IMR-90 (cell line): ENCODE measurements at regions not wholly inside any gene's neighbourhood (a gene's known extent, or its start where the extent isn't known, plus 50 kb on each side); places are given as distances from the start of the nearest gene placed in this dataset.

ENCODE experiments used
- ATAC-seq: fragments of 200-7000 bp; cut with Tn5 transposase; 2 replicates; pipeline ENCODE4 v1.9.1; 2020; ENCODE audit warnings: low read depth, mild to moderate bottlenecking, moderate library complexity
- BruUV-seq: library from RNA; stranded (reverse); fragments of 400-500 nt; replicated peaks from 2 replicates; lab custom pipeline; 2021; lab: Mats Ljungman, UMichigan
- CTCF ChIA-PET: fragments of 300-600 bp; formaldehyde crosslinking; extraction: SDS; loops from one replicate; lab custom pipeline; 2021; ENCODE audit warnings: antibody characterized with exemption; lab: Yijun Ruan, JAX
- POLR2A ChIA-PET: fragments of 300-600 bp; sonication (Branson Sonifier 250); formaldehyde crosslinking; loops from one replicate; lab custom pipeline; 2022; ENCODE audit warnings: antibody characterized with exemption; ENCODE audit not compliant: unreplicated experiment; lab: Charles Lee
- DNase-seq: peaks from one replicate; pipeline ENCODE4 v3.0.0; 2013
- H2AFZ ChIP-seq: replicated peaks from 2 replicates; pipeline ENCODE3; 2013; ENCODE audit warnings: low read length, mild to moderate bottlenecking; ENCODE audit not compliant: poor library complexity
- H2AK5ac ChIP-seq: 2 replicates; pipeline ENCODE4 v1.6.1; 2013; ENCODE audit warnings: low read depth, low read length, inconsistent platforms
- H2AK9ac ChIP-seq: replicated peaks from 2 replicates; pipeline ENCODE3; 2013; ENCODE audit warnings: mild to moderate bottlenecking, low read depth, low read length, moderate library complexity; ENCODE audit not compliant: poor library complexity
- H2BK120ac ChIP-seq: 2 replicates; pipeline ENCODE4 v1.6.1; 2013; ENCODE audit warnings: low read depth, low read length, inconsistent platforms
- H2BK15ac ChIP-seq: 3 replicates; pipeline ENCODE4 v1.6.1; 2013; ENCODE audit warnings: low read depth, low read length, inconsistent platforms
- H2BK20ac ChIP-seq: 2 replicates; pipeline ENCODE4 v1.6.1; 2013; ENCODE audit warnings: low read depth, mild to moderate bottlenecking, inconsistent platforms, low read length, moderate library complexity
- H2BK5ac ChIP-seq: 2 replicates; pipeline ENCODE4 v1.6.1; 2013; ENCODE audit warnings: mild to moderate bottlenecking, low read depth, low read length, inconsistent platforms; ENCODE audit not compliant: poor library complexity, severe bottlenecking
- H3K14ac ChIP-seq: replicated peaks from 2 replicates; pipeline ENCODE4 v1.6.1; 2013; ENCODE audit warnings: low read depth, low read length, inconsistent platforms
- H3K18ac ChIP-seq: 2 replicates; pipeline ENCODE4 v1.6.1; 2013; ENCODE audit warnings: low read depth, low read length, control low read depth
- H3K23ac ChIP-seq: 2 replicates; pipeline ENCODE4 v1.6.1; 2013; ENCODE audit warnings: low read depth, low read length, inconsistent platforms
- H3K27ac ChIP-seq: 2 replicates; pipeline ENCODE4 v1.5.1; 2013; ENCODE audit warnings: mild to moderate bottlenecking, control low read depth, low read length; ENCODE audit not compliant: insufficient read depth
- H3K27me3 ChIP-seq: 2 replicates; pipeline ENCODE4 v1.6.1; 2013; ENCODE audit warnings: low read length; ENCODE audit not compliant: control insufficient read depth, insufficient read depth
- H3K36me3 ChIP-seq: 2 replicates; pipeline ENCODE4 v1.6.1; 2013; ENCODE audit warnings: low read length, mixed read lengths; ENCODE audit not compliant: control insufficient read depth, insufficient read depth
- H3K4ac ChIP-seq: 2 replicates; pipeline ENCODE4 v1.6.1; 2013; ENCODE audit warnings: low read depth, low read length, inconsistent platforms
- H3K4me1 ChIP-seq: 2 replicates; pipeline ENCODE4 v1.6.1; 2013; ENCODE audit warnings: low read length, mixed read lengths; ENCODE audit not compliant: control insufficient read depth, insufficient read depth
- H3K4me2 ChIP-seq: 2 replicates; pipeline ENCODE4 v1.6.1; 2013; ENCODE audit warnings: low read depth, mild to moderate bottlenecking, control low read depth, low read length, moderate library complexity
- H3K4me3 ChIP-seq: 2 replicates; pipeline ENCODE4 v1.5.1; 2013; ENCODE audit warnings: low read depth, mild to moderate bottlenecking, control low read depth, low read length, moderate library complexity; ENCODE audit not compliant: insufficient read depth
- H3K56ac ChIP-seq: 2 replicates; pipeline ENCODE4 v1.6.1; 2013; ENCODE audit warnings: low read length, inconsistent platforms; ENCODE audit not compliant: insufficient read depth; ENCODE audit errors: extremely low read depth
- H3K79me1 ChIP-seq, 2 experiments: 2 replicates each; pipeline ENCODE4 v1.6.1; 2013; ENCODE audit warnings: low read length in 2 of 2, inconsistent platforms in 1 of 2, low read depth in 1 of 2
- H3K9ac ChIP-seq: 2 replicates; pipeline ENCODE4 v1.6.1; 2013; ENCODE audit warnings: low read depth, low read length, control low read depth
- H3K9me1 ChIP-seq: 2 replicates; pipeline ENCODE4 v1.6.1; 2013; ENCODE audit warnings: low read length, inconsistent platforms; ENCODE audit not compliant: insufficient read depth
- H3K9me3 ChIP-seq: 2 replicates; pipeline ENCODE4 v1.6.1; 2013; ENCODE audit warnings: low read length; ENCODE audit not compliant: control insufficient read depth, insufficient read depth
- H4K20me1 ChIP-seq: 2 replicates; pipeline ENCODE4 v1.6.1; 2013; ENCODE audit warnings: low read length, inconsistent platforms; ENCODE audit not compliant: insufficient read depth
- H4K5ac ChIP-seq: 2 replicates; pipeline ENCODE4 v1.6.1; 2013; ENCODE audit warnings: mild to moderate bottlenecking, low read depth, low read length, control low read depth
- H4K8ac ChIP-seq, 2 experiments: 2 replicates each; pipeline ENCODE4 v1.6.1; 2013; ENCODE audit warnings: low read depth in 2 of 2, low read length in 2 of 2, control low read depth in 1 of 2, inconsistent platforms in 1 of 2
- H4K91ac ChIP-seq: 2 replicates; pipeline ENCODE4 v1.6.1; 2013; ENCODE audit warnings: low read depth, low read length, inconsistent platforms; ENCODE audit not compliant: insufficient read depth
- BHLHE40 ChIP-seq: fragments of 150-350 bp; IDR thresholded peaks from 2 replicates; pipeline ENCODE4 v1.6.1; 2016; ENCODE audit warnings: mild to moderate bottlenecking, low read depth, low read length
- CEBPB ChIP-seq: IDR thresholded peaks from 2 replicates; pipeline ENCODE4 v1.6.1; 2012; ENCODE audit warnings: low read depth, low read length, improper control_type of control experiment
- ELK1 ChIP-seq: fragments of 150-350 bp; IDR thresholded peaks from 2 replicates; pipeline ENCODE4 v1.6.1; 2016; ENCODE audit warnings: low read depth, mild to moderate bottlenecking, low read length, moderate library complexity, borderline replicate concordance
- MAFK ChIP-seq: IDR thresholded peaks from 2 replicates; pipeline ENCODE4 v1.6.1; 2012; ENCODE audit warnings: low read depth, low read length, improper control_type of control experiment
- NFE2L2 ChIP-seq: fragments of 150-350 bp; IDR thresholded peaks from 2 replicates; pipeline ENCODE4 v1.6.1; 2016; ENCODE audit warnings: low read depth, mild to moderate bottlenecking, low read length
- POLR2A ChIP-seq: IDR thresholded peaks from 2 replicates; pipeline ENCODE4 v1.6.1; 2012; ENCODE audit warnings: mild to moderate bottlenecking, low read depth, low read length
- RCOR1 ChIP-seq: IDR thresholded peaks from 2 replicates; pipeline ENCODE4 v1.6.1; 2012; ENCODE audit warnings: mild to moderate bottlenecking, low read length, improper control_type of control experiment; ENCODE audit not compliant: insufficient replicate concordance
- RFX5 ChIP-seq: IDR thresholded peaks from 2 replicates; pipeline ENCODE4 v1.8.0; 2012; ENCODE audit warnings: low read depth, mild to moderate bottlenecking, low read length, moderate library complexity
- WGBS, 2 experiments: methylation state at CpG; one replicate each; pipeline versions ENCODE4 v1.1.5 to v1.1.7; 2013; ENCODE audit warnings: missing lambda C conversion rate in 2 of 2; ENCODE audit not compliant: insufficient read length in 1 of 2; ENCODE audit errors: extremely low coverage in 2 of 2; 5-methylcytosine and 5-hydroxymethylcytosine counted together
- dilution Hi-C: fragments of 300-500 bp; cut with HindIII; formaldehyde crosslinking; loops from one replicate; pipeline ENCODE4 v1.14.3; 2018; ENCODE audit warnings: low sequenced_read_pairs; ENCODE audit not compliant: unreplicated experiment
- in situ Hi-C: fragments of 300-500 bp; cut with MboI; formaldehyde crosslinking; loops from 3 replicates; pipeline ENCODE4 v1.14.3; 2019; ENCODE audit warnings: low sequenced_read_pairs, inconsistent platforms, mixed read lengths
- intact Hi-C: fragments of 100-400 bp; cut with micrococcal nuclease; formaldehyde crosslinking; loops from 2 replicates; pipeline ENCODE4 v1.10.0; 2022

GRCh38 chr2:49840428-49840975 is 686.2 kb upstream of the FSHR start:
- Histone ChIP-seq H2BK5ac (no peak overlapping the region), H3K27ac (no peak overlapping the region), H2AK5ac (no peak overlapping the region), H3K9me1 (no peaks in the 10 kb centered on the region), H3K4me3 (no peak overlapping the region), H2AFZ (no peak overlapping the region), H3K56ac (no peak overlapping the region), H3K23ac (no peak overlapping the region), H2AK9ac (no peak overlapping the region), H3K4me1 (no peaks in the 10 kb centered on the region), H3K18ac (no peak overlapping the region), H4K8ac (no peak overlapping the region), H4K91ac (no peak overlapping the region), H2BK120ac (no peak overlapping the region), H3K79me1 (no peaks in the 10 kb centered on the region), H4K5ac (no peak overlapping the region), H3K27me3 (no peaks in the 10 kb centered on the region), H3K4me2 (no peak overlapping the region), H3K9ac (no peak overlapping the region), H3K36me3 (no peaks in the 10 kb centered on the region), H2BK15ac (no peak overlapping the region), H3K4ac (no peak overlapping the region), H4K20me1 (no peaks in the 10 kb centered on the region), H3K14ac (no peak overlapping the region), H2BK20ac (no peak overlapping the region), H3K9me3 (peaks cover 2% of the 10 kb centered on the region)
- in situ Hi-C loops, result no loop called here
- dilution Hi-C loops, result no loop called here
- no TSS peak for BruUV-seq
- 40% methylated on average over 1 of the region's 5 CpGs; no CpG with 5 or more reads in 1 of the 2 experiments for WGBS, 2 experiments
- ATAC-seq, result no peak
- no peak for TF ChIP-seq RFX5
- no peak for TF ChIP-seq CEBPB
- TF ChIP-seq NFE2L2, result no peak
- TF ChIP-seq POLR2A, result no peak
- no peak for TF ChIP-seq ELK1
- no peak for TF ChIP-seq MAFK
- no peak for TF ChIP-seq BHLHE40
- TF ChIP-seq RCOR1, result no peak
- CTCF ChIA-PET, result no interaction called here
- POLR2A ChIA-PET, result interaction anchor here (0.6 kb wide), 1 partner anchor 92 kb away, joined by 4 read pairs; no protein-coding TSS in a partner anchor
- no peak for DNase-seq
- intact Hi-C loops, result no loop called here
